ENCODE measurements at regions not wholly inside any gene's neighbourhood (a gene's known extent, or its start where the extent isn't known, plus 50 kb on each side); places are given as distances from the start of the nearest gene placed in this dataset.

DNA sequence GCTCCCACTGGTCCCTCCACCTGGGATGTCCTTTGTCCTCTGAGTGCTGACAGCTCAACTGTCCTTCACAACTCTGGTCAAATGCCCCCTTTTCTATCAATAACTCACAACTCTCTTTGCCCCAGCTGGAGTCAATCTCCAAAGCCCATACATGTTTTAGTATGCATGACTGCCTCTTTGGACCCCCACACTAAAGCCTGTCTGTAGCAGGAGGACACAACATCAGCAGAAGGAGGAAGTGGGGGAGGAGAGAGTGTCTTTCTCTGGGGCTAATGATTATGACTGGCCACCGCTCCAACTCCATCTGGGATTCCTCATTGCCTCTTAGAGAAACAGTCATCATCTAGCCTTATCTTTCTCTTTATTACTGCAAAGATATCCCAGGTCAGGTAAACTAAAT, 186.6 kb upstream of the FGGY start:
- no peak for ATAC-seq
- intact Hi-C loops (cut with micrococcal nuclease): no loop called here

GRCh38 chr1:59113876-59114457, 182.9 kb upstream of the FGGY start:
- no peak for ATAC-seq
- intact Hi-C loops (cut with micrococcal nuclease): no loop called here
- no peak for DNase-seq

More for the DNA sequence above, 186.6 kb upstream of the FGGY start:
- no peak for DNase-seq

DNA sequence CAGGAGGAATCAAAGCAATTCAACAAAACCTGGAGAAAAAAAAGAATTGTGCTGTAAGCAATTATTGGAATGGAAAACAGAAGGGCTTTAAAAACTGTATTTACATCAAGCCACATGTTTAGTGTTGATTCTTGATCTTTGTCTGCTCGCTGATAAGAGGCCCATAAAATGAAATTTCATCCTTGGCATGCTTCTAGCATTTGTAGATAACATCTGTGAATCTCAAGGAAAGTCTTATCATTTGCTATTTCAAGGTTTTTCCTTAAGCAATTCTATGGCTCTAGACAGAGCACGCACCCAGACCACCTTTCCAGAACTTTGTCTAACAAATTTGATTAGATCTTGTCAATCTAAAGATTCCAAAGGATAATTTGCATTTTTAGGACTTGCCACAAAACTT, 181.0 kb upstream of the FGGY start:
- DNase-seq (no peak), ATAC-seq (no peak)
- intact Hi-C loops (cut with micrococcal nuclease): no loop called here

GRCh38 chr1:59116920-59117542, 179.9 kb upstream of the FGGY start:
- ATAC-seq: no peak
- intact Hi-C loops (cut with micrococcal nuclease): no loop called here
- DNase-seq: no peak

DNA sequence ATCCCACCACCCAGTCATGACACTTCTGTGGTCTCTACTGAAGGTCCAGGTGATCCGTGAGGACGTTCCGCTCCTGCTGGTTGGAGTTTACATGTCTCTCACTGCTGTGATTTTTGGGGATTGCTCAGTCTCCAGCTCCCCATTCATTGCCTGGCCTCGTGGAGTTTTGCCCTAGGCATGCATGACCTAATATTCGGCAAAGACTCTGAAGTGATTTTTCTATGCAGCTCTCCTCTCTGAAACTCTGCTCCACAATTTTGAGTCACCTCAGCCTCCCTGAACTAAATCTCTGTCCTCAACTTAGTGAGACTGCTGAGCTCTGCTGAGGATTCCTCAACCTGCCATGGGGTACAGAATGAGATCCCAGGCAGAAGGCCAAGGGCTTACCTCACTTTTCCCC, 174.4 kb upstream of the FGGY start:
- ATAC-seq (no peak), DNase-seq (no peak)
- intact Hi-C loops (cut with micrococcal nuclease): no loop called here

- intact Hi-C loops (cut with micrococcal nuclease): no loop called here
- ATAC-seq (no peak), DNase-seq (no peak)
Observed at GRCh38 chr1:59123081-59123681, 173.7 kb upstream of the FGGY start.

GRCh38 chr1:59124166-59124565, 172.7 kb upstream of the FGGY start:
- no peak for DNase-seq
- peak; percentile 48 for ATAC-seq
- intact Hi-C loops (cut with micrococcal nuclease): no loop called here

DNA sequence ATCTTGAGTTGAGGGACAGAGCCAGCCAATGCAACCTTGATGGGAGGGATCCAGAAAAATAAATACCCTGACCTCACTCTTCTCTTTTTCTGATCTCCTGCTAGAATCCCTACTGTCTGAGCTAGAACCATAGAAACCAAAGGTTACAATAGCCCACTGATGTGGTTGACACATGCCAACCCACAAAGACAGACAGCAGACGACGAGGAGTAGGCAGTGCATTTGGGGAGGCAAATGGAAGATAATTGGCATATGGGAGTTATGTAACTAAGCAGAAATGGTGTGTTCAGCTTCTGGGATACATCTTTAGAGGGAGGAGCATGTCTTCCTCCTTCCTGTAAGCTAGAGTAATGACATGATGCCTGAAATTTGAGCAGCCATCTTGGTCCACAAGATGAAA, 171.7 kb upstream of the FGGY start:
- no peak for ATAC-seq
- intact Hi-C loops (cut with micrococcal nuclease): no loop called here
- no peak for DNase-seq

GRCh38 chr1:59125676-59126320, 171.1 kb upstream of the FGGY start:
- ATAC-seq (no peak), DNase-seq (no peak)
- intact Hi-C loops (cut with micrococcal nuclease): no loop called here

- intact Hi-C loops (cut with micrococcal nuclease): no loop called here
- DNase-seq (no peak), ATAC-seq (no peak)
Observed at GRCh38 chr1:59126366-59126765, 170.5 kb upstream of the FGGY start.

- ATAC-seq (no peak), DNase-seq (no peak)
- intact Hi-C loops (cut with micrococcal nuclease): no loop called here
Observed at GRCh38 chr1:59128239-59128736, 168.6 kb upstream of the FGGY start.

GRCh38 chr1:59128784-59129227, 168.1 kb upstream of the FGGY start:
- no peak for ATAC-seq
- intact Hi-C loops (cut with micrococcal nuclease): no loop called here

DNA sequence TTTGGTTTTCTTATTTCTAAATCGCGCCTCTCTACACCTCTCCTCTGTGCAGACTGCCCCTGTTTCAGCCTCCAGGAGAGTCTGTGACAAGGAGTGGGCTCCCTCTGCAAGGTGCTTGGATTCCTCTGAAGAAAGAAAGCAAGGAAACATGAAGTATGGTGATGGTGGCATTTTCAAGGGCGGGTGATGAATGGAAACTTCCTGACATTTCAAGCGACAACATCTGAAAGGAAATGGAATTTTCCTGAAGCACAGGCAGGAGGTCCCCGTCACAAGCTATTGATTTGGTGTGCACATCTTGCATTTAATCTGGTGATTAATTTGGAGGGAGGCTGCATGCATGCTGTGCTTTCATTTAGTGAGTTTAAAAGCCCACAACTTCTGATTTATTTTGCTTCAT, 164.6 kb upstream of the FGGY start:
- intact Hi-C loops (cut with micrococcal nuclease): no loop called here
- ATAC-seq: no peak

More at GRCh38 chr1:59128784-59129227, 168.1 kb upstream of the FGGY start:
- DNase-seq: no peak

DNA sequence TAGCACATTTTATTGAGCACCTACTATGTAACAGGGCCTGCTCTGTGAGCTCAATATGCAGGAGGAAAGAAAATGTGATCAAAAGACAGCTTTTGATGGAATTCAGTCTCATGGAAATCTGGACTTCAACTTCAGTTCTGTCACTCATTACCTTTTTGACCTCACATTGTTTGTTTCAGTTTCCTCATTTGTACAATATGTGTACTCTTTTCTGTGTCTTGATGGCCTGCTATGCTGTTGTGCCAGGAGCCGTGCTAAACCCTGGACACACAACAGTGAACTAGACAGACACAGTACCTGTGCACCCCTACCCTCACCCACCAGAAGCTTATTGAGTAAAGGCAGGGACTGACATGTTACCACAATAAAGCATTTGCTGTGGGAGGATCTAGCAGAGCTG, 162.9 kb upstream of the FGGY start:
- intact Hi-C loops (cut with micrococcal nuclease): no loop called here
- no peak for ATAC-seq
- no peak for DNase-seq

More for the DNA sequence above, 164.6 kb upstream of the FGGY start:
- DNase-seq: no peak

- intact Hi-C loops (cut with micrococcal nuclease): no loop called here
- ATAC-seq: no peak
- no peak for DNase-seq
Observed at GRCh38 chr1:59135761-59136255, 161.1 kb upstream of the FGGY start.

DNA sequence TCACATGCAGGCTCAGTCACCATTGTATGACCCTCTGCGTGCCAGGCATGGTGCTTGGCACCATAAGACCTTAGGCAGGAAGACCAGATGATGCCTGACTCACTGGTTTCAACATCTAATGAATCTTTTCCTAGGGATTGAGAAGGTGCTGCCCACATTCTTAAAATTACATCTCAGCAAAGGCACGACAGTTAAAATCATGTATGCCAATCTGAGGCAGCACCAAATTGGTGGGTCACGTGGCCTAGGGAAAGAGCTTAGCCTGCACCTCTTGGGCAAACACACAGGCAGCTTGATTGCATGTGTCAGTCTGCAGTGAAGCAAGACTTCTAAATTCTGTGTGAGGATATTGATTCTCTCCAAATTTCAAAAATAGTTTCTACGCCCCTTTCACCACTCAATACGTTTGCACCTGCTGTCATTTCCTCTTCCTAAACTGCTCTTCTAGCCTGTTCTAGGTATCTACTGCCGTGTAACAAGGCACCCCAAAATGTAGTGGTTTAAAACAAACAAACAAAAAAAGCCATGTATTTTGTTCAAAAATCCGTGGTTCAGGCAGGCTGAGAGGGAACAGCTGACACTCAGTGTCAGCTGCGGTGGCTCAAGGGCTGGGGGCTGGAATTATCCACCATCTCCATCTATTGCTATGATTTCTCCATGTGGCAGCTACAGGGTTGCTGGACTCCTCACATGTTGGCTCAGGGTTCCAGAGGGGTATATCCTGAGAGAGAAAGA, 160.2 kb upstream of the FGGY start:
- intact Hi-C loops (cut with micrococcal nuclease): no loop called here
- DNase-seq (no peak), ATAC-seq (no peak)

DNA sequence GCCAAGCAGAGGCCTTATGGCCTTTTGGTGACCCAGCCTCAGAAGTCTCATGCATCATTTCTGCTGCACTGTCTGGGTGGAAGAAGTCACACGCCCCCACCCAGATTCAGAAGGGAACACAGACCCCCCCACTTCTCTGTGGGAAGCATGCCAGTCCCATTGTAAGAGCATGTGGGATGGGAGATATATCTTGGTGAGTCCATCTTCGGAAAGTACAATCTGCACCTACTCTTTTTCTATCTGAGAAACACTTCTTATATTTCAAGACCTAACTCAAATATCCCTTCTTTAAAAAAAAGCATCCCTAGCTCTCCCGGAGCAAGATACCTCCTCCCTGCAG, 159.6 kb upstream of the FGGY start:
- ATAC-seq (no peak), DNase-seq (no peak)
- intact Hi-C loops (cut with micrococcal nuclease): no loop called here

DNA sequence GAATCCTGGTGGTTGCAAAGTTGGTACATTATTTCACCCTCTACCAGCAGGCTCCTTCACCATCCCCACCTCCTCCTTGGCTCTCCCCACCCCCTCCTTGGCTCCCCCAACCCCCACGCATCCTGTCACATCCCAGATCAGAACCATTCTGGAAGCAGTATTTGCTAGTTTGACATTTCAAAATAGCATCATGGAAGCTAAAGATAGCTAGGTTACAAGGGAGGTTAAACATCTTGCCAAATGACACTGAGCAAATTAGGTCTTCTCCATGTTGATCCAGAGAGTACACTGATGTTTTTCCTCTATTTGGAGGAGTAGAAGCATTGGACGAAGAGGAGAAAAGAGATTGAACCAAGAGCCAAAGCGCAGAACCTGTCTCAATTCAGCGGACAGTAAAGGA, 158.9 kb upstream of the FGGY start:
- ATAC-seq: peak; percentile 18
- intact Hi-C loops (cut with micrococcal nuclease): no loop called here

DNA sequence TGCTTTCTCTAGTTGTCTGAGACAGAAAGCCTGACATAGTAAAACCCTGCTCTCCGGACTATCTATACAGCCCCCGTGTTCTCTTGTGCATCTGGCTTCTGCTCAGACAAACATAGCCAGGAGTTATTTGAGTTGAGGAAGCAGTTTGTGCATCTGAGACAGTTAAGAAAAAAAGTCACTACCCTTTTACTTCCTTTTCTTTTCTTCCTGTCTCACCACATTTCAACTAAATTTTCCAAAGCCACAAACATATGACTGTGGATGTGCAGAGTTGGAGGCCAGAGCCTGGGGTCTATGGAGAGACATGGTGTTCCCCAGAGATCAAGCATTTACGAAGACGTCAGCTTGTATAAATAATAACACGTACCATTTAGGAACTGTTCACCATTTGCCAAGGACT, 158.5 kb upstream of the FGGY start:
- ATAC-seq (peak; percentile 10), DNase-seq (no peak)
- intact Hi-C loops (cut with micrococcal nuclease): no loop called here

More for the DNA sequence above, 158.9 kb upstream of the FGGY start:
- DNase-seq: no peak

GRCh38 chr1:59139396-59139795, 157.5 kb upstream of the FGGY start:
- DNase-seq (peak; percentile 70), ATAC-seq (peak; percentile 76)
- intact Hi-C loops (cut with micrococcal nuclease): no loop called here
